GM23248 (cell line): ENCODE measurements at regions not wholly inside any gene's neighbourhood (a gene's known extent, or its start where the extent isn't known, plus 50 kb on each side); places are given as distances from the start of the nearest gene placed in this dataset.

ENCODE experiments used
- EZH2 ChIP-seq: fragments of 200-600 bp; sonication (generic); IDR thresholded peaks from 2 replicates; pipeline ENCODE4 v1.6.1; 2018; ENCODE audit warnings: antibody characterized with exemption, mild to moderate bottlenecking; ENCODE audit not compliant: insufficient read depth, poor library complexity, severe bottlenecking
- EZH2phosphoT487 ChIP-seq: fragments of 200-600 bp; sonication (generic); IDR thresholded peaks from 2 replicates; pipeline ENCODE4 v1.6.1; 2018; ENCODE audit warnings: antibody characterized with exemption, moderate library complexity, mild to moderate bottlenecking, low read depth; ENCODE audit not compliant: insufficient read depth

DNA sequence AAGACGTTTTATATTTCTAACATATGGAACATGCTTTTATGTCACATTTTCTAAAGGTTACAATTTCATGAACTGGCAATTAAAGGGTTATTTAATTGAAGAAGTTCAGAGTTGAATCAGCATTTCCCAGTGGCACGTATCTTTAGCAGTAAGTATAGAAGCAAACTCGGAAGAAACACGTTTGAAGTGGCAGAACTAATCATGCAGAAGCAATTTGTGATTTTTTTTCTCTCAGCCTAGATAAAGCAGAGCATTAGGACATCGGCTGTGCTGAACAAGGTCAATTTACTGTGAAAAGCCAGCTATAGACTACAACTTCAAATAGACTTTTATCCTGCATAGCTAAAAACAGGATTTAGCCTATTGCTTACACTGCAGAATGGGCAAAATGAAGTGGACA, 104.7 kb downstream of the ISL1 start:
- TF ChIP-seq EZH2 (no peak), EZH2phosphoT487 (no peak)
